PC-3 (cell line): ENCODE measurements at regions not wholly inside any gene's neighbourhood (a gene's known extent, or its start where the extent isn't known, plus 50 kb on each side); places are given as distances from the start of the nearest gene placed in this dataset.

ENCODE experiments used
- ATAC-seq: fragments of 200-7000 bp; cut with Tn5 transposase; 2 replicates; pipeline ENCODE4 v1.9.1; 2020; ENCODE audit warnings: mild to moderate bottlenecking, moderate library complexity
- BruUV-seq: library from RNA; stranded (reverse); fragments of 400-500 nt; replicated peaks from 2 replicates; lab custom pipeline; 2021; lab: Mats Ljungman, UMichigan
- CTCF ChIA-PET: fragments of 300-600 bp; sonication (Branson Sonifier 250); formaldehyde crosslinking; loops from one replicate; lab custom pipeline; 2022; ENCODE audit warnings: antibody characterized with exemption; lab: Charles Lee
- POLR2A ChIA-PET: fragments of 300-600 bp; sonication (Branson Sonifier 250); formaldehyde crosslinking; loops from one replicate; lab custom pipeline; 2022; ENCODE audit warnings: antibody characterized with exemption; ENCODE audit not compliant: unreplicated experiment; lab: Charles Lee
- DNase-seq: peaks from one replicate; pipeline ENCODE4 v3.0.0-alpha.2; 2015
- H2AFZ ChIP-seq: fragments of 300-600 bp; sonication (generic); 2 replicates; pipeline ENCODE4 v1.6.0; 2016; ENCODE audit warnings: antibody characterized with exemption, low read length
- H3F3A ChIP-seq: fragments of 300-600 bp; sonication (generic); one replicate; pipeline ENCODE4 v1.6.0; 2017; ENCODE audit warnings: antibody characterized with exemption, low read length, control low read depth, mild to moderate bottlenecking; ENCODE audit not compliant: unreplicated experiment
- H3K27ac ChIP-seq: fragments of 300-600 bp; sonication (generic); 2 replicates; pipeline ENCODE4 v1.5.1; 2016; ENCODE audit warnings: mild to moderate bottlenecking, low read length
- H3K27me3 ChIP-seq: fragments of 300-600 bp; sonication (generic); 2 replicates; pipeline ENCODE4 v1.6.1; 2016; ENCODE audit warnings: low read length, mixed read lengths
- H3K36me3 ChIP-seq: fragments of 300-600 bp; sonication (generic); 2 replicates; pipeline ENCODE4 v1.6.1; 2016; ENCODE audit warnings: low read depth, mixed run types, low read length, mixed read lengths
- H3K4me1 ChIP-seq: fragments of 300-600 bp; sonication (generic); 2 replicates; pipeline ENCODE4 v1.5.1; 2016; ENCODE audit warnings: low read length; ENCODE audit not compliant: insufficient read depth
- H3K4me2 ChIP-seq: fragments of 300-600 bp; sonication (generic); 2 replicates; pipeline ENCODE4 v1.6.0; 2016; ENCODE audit warnings: low read length
- H3K4me3 ChIP-seq: fragments of 300-600 bp; sonication (generic); 2 replicates; pipeline ENCODE4 v1.5.1; 2016; ENCODE audit warnings: mild to moderate bottlenecking, low read length, mixed read lengths
- H3K79me2 ChIP-seq: fragments of 300-600 bp; sonication (generic); 2 replicates; pipeline ENCODE4 v1.6.1; 2017; ENCODE audit warnings: low read length, mixed read lengths
- H3K9ac ChIP-seq: fragments of 300-600 bp; sonication (generic); 2 replicates; pipeline ENCODE4 v1.6.0; 2016; ENCODE audit warnings: mild to moderate bottlenecking, low read length
- H3K9me2 ChIP-seq: fragments of 300-600 bp; sonication (generic); replicated peaks from 2 replicates; pipeline ENCODE4 v1.6.1; 2016; ENCODE audit warnings: mixed run types, low read length, mixed read lengths
- H3K9me3 ChIP-seq: fragments of 300-600 bp; sonication (generic); 2 replicates; pipeline ENCODE4 v1.6.1; 2016; ENCODE audit warnings: low read length, mixed read lengths
- H4K20me1 ChIP-seq: fragments of 300-600 bp; sonication (generic); 2 replicates; pipeline ENCODE4 v1.6.1; 2016; ENCODE audit warnings: low read length, mixed read lengths
- CTCF ChIP-seq: fragments of 300-600 bp; sonication (generic); conservative IDR thresholded peaks from 2 replicates; pipeline ENCODE4 v1.5.1; 2017; ENCODE audit warnings: antibody characterized with exemption, low read depth, mild to moderate bottlenecking, low read length
- EZH2 ChIP-seq: fragments of 300-600 bp; sonication (generic); IDR thresholded peaks from one replicate; pipeline ENCODE4 v1.6.1; 2017; ENCODE audit warnings: antibody characterized with exemption, mild to moderate bottlenecking, low read length; ENCODE audit not compliant: unreplicated experiment
- EZH2phosphoT487 ChIP-seq: fragments of 300-600 bp; sonication (generic); IDR thresholded peaks from 2 replicates; pipeline ENCODE4 v1.6.1; 2018; ENCODE audit warnings: mild to moderate bottlenecking, antibody characterized with exemption, low read length, borderline replicate concordance
- intact Hi-C: fragments of 100-400 bp; cut with micrococcal nuclease; formaldehyde crosslinking; loops from 2 replicates; pipeline ENCODE4 v1.9.0; 2023

- POLR2A ChIA-PET, result no interaction called here
- H3K36me3 ChIP-seq, result no peaks in the 10 kb centered on the region
- DNase-seq, result no peak
- no peaks in the 10 kb centered on the region for H3K79me2 ChIP-seq
- no peaks in the 10 kb centered on the region for H4K20me1 ChIP-seq
- ATAC-seq, result no peak
- no TSS peak for BruUV-seq
- H3K9me3 ChIP-seq, result no peaks in the 10 kb centered on the region
- no peaks in the 10 kb centered on the region for H3F3A ChIP-seq
- H3K27me3 ChIP-seq, result no peaks in the 10 kb centered on the region
- no peak overlapping the region for H3K4me2 ChIP-seq
- H2AFZ ChIP-seq, result no peak overlapping the region
- intact Hi-C loops, result no loop called here
- TF ChIP-seq CTCF (no peak), EZH2phosphoT487 (no peak), EZH2 (no peak)
- H3K27ac ChIP-seq, result no peak overlapping the region
- CTCF ChIA-PET, result no interaction called here
- peaks cover 15% of the 10 kb centered on the region for H3K4me1 ChIP-seq
- H3K9ac ChIP-seq, result no peak overlapping the region
- no peak overlapping the region for H3K4me3 ChIP-seq
- H3K9me2 ChIP-seq, result no peaks in the 10 kb centered on the region
Observed at GRCh38 chr10:118917701-118918100, 111.8 kb upstream of the NANOS1 start.

DNA sequence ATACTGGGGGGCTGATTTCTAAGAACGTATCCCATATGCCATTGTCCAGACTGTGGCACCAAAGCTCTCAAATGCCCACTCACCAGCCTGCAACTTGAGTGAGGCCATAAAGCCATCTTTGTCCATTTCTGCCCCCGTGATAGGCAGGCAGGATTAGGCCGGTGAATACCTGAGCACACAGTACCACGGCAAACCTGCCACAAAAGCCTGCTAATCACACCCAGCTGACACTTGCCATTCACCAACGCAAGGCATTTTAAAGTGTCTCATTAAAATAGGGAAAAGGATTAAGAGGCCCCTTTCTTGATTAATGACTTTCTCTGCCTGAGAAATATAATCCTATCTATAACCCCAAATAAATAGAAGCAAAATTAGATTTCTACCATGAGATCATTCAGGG is 111.4 kb upstream of the NANOS1 start:
- Histone ChIP-seq H3K9ac (no peak overlapping the region), H3K27me3 (no peaks in the 10 kb centered on the region), H3K36me3 (no peaks in the 10 kb centered on the region), H3K4me2 (no peak overlapping the region), H4K20me1 (no peaks in the 10 kb centered on the region), H3K4me1 (peaks cover 15% of the 10 kb centered on the region), H3K4me3 (no peak overlapping the region), H3K9me3 (no peaks in the 10 kb centered on the region), H3F3A (no peaks in the 10 kb centered on the region), H3K9me2 (no peaks in the 10 kb centered on the region), H3K79me2 (no peaks in the 10 kb centered on the region), H2AFZ (no peak overlapping the region), H3K27ac (no peak overlapping the region)
- POLR2A ChIA-PET, result no interaction called here
- no peak for TF ChIP-seq CTCF
- no peak for TF ChIP-seq EZH2
- TF ChIP-seq EZH2phosphoT487, result no peak
- CTCF ChIA-PET, result no interaction called here
- intact Hi-C loops, result no loop called here
- BruUV-seq, result no TSS peak
- ATAC-seq (no peak), DNase-seq (no peak)

DNA sequence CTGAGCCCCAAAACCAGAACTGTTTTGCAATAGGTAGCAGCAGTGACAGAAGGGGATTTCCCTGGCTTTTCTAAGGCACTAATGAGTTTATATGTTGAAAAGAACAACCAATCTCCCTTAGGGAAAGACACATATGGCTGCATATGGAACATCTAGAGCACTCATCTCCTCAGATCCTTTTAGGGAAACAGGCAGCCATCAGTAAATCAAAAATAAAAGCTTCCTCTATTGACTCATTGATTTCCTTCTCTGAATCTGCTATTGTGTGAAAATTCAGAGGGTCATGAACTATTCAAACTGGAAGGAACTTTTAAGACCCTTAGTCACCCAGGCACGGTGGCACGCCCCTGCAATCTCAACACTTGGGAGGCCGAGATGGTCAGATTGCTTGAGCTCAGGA is 110.9 kb upstream of the NANOS1 start:
- H3K9me2 ChIP-seq, result no peaks in the 10 kb centered on the region
- H3K4me3 ChIP-seq, result no peak overlapping the region
- H2AFZ ChIP-seq, result no peak overlapping the region
- ChIA-PET POLR2A (no interaction called here), CTCF (no interaction called here)
- TF ChIP-seq EZH2phosphoT487 (no peak), CTCF (no peak), EZH2 (no peak)
- no peaks in the 10 kb centered on the region for H4K20me1 ChIP-seq
- no peak overlapping the region for H3K9ac ChIP-seq
- ATAC-seq, result no peak
- no peaks in the 10 kb centered on the region for H3K9me3 ChIP-seq
- no peaks in the 10 kb centered on the region for H3K79me2 ChIP-seq
- peaks cover 15% of the 10 kb centered on the region for H3K4me1 ChIP-seq
- H3K4me2 ChIP-seq, result no peak overlapping the region
- intact Hi-C loops, result no loop called here
- peak; percentile 46 for DNase-seq
- H3F3A ChIP-seq, result no peaks in the 10 kb centered on the region
- no TSS peak for BruUV-seq
- H3K27me3 ChIP-seq, result no peaks in the 10 kb centered on the region
- no peaks in the 10 kb centered on the region for H3K36me3 ChIP-seq
- no peak overlapping the region for H3K27ac ChIP-seq
